HG03064 (cell line): ENCODE measurements at regions not wholly inside any gene's neighbourhood (a gene's known extent, or its start where the extent isn't known, plus 50 kb on each side); places are given as distances from the start of the nearest gene placed in this dataset.

Source experiments
- ATAC-seq: cut with Tn5 transposase; IDR thresholded peaks from one replicate; pipeline ENCODE4 v1.9.1; 2021; ENCODE audit warnings: low read depth; ENCODE audit not compliant: unreplicated experiment

DNA sequence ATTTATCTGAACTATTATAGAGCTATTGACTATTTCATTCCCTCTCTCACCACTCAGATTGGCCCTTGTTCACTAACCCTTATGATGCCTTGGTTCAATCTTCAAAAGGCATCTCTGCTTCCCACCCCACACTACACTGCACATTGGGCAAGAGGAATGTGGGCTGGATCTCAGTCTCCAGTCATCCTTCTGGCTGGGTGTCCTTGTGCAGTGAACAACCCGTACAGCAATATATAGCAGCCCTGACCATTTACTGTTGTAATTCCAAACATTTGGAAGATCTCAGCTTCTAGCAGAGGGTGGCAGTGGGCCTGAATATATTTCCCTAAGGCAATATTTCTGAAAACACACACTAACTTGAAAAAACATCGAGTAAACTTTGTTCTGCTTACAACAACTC lies 199.2 kb upstream of the GDNF start:
- ATAC-seq, result no peak

DNA sequence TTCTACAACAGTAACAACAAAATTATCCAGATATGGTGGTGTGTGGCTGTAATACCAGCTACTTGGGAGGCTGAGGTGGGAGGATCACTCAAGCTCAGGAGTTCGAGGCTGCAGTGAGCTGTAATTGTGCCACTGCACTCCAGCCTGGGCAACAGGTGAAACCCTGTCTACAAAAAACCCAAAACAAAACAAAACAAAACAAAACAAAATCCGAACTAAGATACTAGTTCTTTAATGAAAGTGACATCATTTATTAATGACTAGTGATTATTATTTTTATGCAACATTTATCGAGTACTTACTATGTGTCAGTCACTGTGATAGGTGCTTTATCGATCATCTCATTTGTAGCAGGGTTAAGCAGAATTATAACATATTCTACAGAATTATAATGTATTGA lies 196.9 kb upstream of the GDNF start:
- no peak for ATAC-seq

DNA sequence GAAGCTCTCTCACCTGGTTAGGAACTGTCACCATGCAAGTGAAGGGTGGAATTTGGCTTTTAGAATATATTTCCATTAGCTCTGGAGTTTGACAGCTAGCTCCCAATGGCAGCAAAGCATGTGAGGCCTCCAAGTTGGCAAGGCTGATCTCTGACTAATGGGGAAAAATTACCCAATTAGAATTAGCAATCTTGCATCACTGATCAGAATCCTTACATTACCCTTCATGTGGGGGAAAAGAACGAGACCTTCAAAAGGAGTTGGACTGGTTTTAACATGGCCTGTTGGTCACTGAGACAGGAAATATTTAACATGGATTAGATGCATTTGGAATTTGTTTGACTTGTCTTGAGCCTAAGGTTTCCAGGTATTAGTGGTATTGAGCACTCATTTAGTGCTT lies 192.3 kb upstream of the GDNF start:
- ATAC-seq, result no peak

DNA sequence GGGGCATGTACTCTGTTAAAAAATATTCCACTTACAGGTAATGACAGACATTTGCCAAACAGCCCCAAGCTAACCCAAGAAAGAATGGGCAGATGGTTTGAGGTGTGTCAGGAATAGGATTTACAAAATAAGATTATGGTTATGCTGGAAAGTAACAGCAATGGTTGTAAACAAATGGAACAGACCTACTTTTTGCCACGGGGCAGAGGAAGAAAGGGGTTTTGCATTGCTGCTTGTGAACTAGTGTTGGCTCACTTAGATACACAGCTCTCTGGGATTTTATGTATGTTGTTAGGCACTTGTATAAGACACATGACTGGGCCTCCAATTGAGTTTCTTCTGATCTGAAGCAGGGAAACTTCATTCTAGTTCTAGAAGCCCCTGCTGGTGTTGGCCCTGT lies 191.5 kb upstream of the GDNF start:
- ATAC-seq, result no peak

DNA sequence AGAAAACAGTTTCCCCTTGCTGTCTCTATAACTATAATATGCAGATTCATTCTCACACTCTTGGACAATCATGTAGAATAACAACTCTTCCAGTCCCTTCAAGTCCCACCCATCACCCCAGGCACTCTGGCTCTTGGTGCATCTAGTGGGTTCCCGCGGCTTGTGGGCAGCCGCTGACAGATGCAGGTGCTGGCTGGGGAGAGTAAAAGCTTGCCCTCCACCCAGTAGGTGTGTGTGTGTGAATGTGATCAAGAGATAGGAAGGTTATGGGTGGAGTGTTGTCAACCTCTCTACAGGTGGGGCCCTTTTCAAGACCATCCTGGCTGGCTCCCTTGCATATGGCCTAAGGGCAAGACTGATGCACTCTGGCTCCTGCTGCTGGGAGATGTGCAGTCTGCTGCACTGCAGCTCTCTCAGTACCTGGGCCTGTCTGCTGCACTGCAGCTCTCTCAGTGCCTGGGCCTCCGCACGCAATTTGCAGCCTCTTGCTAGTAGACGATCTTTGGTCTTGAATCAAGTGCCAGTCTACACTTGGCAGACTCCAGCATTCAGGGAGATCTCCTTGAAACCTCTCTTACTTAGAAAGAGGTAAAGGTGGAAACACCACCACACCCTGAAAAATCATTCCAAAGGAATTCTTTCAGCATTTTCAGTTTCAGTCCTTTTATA lies 189.7 kb upstream of the GDNF start:
- no peak for ATAC-seq

DNA sequence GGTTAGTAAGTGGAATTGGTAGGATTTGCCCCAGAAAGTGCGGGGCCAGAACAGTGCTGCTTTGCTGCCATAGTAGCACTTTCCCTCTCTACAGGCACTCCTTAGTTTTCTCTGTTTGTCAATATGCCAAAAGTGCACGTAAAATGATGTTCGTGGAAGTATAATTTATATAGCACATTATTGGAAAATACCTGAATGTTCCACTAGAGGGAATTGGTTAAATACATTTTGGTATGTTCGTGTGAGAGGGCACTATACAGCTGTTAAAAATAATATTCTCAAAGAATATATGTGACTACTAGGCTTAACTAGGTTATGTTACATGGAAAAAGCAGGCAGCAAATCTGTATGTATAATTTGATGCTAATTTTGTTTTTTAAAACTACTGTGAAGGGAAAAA lies 184.0 kb upstream of the GDNF start:
- ATAC-seq, result no peak

DNA sequence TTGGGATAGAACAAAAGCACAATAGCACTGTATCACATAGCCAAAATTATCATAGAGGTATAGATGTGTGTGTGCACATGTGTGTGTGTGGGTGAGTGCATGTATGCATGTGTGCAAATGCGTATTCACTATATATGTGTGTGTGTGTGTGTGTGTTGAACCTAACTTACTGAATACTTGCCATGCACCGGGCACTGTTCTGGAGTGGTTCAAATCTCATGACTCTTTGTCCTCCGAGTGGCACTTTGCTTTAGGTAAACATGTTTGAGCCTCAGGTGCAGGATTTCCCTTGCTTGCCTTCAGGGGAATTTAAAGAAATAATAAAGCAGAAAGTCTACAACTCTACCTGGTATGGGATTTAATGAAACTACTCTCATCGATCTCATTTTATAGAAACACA lies 183.5 kb upstream of the GDNF start:
- no peak for ATAC-seq

DNA sequence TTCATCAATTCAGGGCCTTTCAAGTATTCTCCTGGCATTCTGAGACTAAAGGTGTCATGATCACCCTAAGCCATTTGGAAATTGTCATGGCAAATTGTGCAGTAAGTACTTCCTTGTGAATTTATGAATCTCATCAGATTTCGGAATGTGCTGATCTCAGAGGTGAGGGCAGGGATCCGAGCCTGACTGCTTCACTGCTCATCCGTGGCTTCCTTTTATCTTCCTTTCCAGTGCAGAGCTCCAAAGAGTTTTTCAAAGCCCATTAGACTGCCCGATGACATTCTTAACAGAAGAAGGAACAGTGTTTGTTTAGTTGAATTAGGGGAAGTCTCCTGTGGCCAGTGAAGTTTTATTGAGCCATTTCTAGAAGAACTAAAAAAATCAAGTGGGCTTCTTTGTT lies 182.8 kb upstream of the GDNF start:
- ATAC-seq, result no peak

DNA sequence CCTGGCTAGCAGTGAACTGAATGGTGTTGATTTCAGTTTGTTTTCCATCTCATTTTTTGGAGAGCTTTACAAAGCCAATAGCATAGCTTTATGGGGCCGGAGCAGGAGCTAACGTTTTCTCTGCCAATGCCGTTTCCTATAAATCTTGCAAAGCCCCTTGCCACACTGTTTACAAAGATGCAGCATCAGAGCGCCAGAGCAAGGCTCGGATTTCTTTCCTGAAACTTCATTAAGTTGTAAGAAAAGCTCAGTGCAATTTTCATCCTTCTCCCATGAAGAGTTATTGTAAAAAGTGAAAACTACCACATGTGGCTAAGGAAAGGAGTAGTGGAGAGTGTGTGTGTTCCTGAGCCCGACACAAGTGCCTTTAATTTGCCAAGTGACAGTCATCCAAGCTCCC lies 178.2 kb upstream of the GDNF start:
- ATAC-seq, result no peak

DNA sequence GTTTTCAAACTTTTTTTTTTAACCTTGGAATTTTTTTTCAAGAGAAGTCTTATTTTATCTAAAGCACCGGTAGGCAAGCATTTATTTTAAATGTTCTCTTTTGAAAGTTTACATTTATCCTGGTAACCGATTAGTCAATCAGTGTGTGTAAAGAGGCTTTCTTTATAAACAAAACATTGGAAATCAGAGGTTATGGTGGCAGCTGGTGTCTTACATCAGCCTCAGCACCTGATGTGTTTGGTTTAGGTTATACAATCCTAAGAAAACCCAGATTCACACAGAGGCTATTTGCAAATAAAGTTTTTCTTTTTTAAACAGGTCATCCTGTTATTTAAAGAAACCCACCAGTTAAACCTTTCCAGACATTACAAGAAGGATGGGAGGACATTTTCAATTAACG lies 173.3 kb upstream of the GDNF start:
- ATAC-seq, result no peak

DNA sequence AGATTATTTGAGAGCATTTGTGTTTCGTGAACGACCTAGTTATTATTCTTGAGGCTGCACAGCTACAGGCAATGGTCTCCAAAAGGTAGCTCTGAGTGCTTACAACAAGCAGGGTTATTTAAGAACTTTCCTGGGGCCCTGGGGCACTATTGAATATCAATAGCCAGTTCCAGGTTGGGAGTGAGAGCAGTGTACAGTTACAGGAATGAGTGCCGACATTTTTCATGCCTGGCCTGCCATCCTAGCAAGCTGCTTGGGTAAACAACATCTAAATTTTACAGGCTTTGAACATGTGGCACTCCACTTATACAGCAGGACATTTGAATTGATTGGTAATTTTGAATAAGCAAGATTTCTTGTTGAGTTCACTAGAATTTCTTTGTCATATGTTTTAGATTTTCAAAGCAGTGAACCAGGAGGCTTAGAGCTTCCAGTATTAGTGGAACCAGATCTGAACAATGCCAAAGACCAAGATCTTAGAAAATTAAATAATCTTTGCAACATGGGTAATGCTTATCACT lies 171.9 kb upstream of the GDNF start:
- no peak for ATAC-seq

DNA sequence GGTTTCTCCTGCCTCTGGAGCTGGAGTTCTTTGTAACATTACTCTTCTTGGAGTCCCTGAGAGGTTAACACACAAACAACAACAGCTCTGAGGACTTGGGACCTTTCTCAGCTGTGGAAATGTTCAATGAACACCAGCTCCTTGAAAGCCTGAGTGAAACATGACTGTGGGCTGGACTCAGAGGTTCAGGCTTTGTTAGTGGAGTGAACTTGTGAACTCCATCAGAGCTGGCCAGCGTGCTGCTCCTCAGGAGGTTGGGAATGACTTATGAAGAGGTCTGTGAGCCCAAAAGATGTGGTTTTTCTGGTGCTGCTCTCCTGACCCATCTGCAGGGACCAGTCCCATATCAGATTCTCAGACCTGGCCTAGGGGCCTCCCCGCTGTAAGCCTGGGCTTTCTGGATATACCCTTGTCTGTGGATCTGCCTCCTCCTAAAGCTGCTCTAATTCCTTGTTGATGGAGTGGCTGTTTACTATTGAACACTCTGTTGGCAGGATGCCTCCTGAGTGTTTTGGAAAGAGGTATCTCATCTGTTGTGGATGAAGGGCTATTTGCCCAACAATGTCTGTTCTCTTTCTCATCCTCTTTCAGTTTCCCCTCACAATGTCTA lies 170.0 kb upstream of the GDNF start:
- no peak for ATAC-seq

DNA sequence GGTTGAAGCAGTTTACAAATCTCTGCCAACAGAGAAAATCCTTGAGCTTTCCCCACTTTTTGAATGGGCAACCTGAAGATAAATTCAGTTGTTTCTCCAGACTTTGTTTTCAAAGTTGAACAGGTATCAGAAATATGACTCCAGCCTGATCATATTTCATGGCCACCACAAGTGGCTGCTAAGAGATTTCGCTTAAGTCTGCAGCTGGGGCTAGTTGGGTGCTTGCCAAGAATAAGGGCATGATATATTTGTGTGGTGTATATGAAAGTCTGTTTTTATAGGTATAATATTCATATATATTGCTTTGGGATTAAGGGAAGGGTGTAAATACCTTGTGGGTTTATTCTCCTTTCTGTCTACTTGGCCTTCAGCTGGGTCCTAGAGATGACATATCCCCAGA lies 168.4 kb upstream of the GDNF start:
- ATAC-seq, result no peak

DNA sequence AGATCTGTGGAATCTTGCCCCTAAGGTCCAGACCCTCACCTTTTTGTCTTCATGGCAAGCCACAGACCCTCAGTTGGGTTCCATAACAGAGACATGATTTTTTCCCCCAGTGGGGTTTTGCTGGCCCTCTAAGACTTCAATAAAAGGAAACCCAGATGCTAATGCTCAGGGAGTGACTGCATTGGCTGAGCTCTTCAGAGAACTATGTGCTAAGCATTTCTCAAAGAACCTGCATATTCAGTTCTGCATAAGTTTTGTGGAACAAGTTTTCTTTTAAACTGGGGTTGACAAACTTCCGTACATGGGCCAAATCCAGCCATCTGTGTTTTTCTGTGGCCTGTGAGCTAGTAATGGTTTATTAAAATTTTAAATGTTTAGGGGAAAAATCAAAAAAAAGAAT lies 159.8 kb upstream of the GDNF start:
- ATAC-seq, result no peak

DNA sequence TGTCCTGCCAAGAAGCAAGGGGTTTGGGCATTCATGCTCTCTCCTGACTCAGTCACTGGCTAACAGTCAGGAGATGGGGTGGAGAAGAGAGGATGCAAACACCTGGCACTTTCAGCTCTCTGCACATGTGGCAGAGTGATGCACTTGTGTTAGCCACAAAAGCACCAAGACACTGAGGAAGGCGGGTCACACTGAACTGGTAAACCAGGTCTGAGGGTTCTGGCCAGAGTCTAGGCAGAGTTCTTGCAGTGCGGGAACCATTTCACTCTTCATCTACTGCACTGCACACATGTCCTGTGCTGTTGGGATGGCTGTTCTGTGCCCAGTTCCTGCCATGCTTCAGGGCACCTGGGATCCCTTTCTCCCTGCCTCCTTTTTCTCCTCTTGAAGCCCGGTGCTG lies 157.1 kb upstream of the GDNF start:
- no peak for ATAC-seq

DNA sequence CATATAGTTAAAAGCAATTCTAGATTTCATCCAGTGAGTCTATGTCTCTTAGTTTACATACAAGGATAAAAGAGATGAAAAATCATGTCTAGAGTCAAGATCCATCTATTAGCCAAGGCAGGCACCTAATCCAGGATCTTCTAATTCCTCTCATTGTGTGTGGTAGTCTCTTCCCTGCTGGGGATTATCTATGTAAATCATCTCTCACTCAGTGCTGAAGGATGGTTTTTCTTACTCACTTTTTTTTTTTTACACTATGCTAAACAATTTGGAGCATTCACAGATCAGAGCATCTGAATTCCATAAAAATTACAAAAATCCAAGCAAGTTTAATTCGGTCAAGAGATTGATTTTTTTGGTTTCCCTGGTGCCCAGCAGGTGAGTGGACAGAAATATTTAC lies 154.9 kb upstream of the GDNF start:
- ATAC-seq, result no peak

DNA sequence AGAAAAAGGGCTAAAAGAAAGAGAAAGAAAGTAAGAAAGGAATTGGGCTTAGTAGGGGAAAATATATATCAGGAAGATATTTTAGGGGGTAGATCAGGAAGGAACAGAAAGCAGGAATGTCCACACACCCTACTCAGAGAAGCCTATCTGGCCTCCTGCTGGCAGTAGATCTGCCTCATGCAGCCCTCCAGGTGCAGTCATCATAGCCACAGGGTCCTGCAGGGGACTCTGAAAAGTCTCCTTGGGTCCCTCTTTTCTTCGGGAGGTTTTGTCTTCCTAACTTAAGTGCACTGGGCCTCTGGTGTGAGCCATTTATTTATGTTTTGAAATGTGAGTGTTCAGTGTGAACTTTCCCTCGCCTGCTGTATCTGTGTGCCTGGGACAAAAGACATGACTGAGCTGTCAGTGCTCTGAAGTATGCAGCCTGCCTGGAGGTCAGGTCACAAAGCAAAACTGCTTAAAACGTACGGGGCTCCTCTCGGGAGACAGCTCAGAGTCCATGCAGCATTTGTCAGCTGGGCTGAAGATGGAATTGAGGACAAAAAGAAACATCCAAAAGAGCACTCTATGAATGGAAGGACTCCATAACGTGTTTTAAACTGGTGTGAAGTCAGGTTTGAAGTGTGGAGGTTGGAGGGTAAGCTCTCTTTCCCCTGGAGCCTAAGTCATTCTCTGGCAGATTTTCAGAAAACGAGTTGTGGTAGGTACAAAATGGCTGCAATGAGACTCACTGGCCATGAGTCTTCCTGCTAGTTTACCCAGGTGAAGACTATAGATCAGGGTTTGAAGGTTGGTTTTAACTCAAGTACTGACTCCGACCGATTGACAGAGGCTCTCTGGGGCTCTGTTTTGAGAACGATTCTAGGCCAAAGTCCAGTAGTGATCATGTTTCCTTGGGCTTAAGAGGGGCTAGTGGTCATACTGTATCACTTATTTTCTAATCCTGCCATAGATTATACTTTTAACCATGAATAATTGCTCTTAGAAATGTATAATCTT lies 151.8 kb upstream of the GDNF start:
- ATAC-seq, result no peak

DNA sequence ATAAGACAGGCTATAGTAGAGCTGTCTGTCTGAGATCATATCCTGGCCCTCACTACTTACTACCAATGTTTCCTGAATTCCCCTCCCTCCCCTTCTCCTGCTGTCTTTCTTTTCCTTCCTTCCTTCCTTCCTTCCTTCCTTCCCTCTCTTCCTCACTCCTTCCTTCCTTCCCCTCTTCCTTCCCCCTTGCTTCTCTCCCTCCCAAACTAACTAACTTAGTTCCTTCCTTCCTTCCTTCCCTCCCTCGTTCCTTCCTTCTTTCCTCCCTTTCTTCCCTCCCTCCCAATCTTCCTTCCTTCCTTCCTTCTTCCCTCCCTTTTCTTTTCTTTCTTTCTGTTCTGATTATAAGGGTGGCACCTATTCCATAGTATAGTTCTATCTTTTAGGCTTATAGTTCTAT lies 150.0 kb upstream of the GDNF start:
- ATAC-seq, result no peak

DNA sequence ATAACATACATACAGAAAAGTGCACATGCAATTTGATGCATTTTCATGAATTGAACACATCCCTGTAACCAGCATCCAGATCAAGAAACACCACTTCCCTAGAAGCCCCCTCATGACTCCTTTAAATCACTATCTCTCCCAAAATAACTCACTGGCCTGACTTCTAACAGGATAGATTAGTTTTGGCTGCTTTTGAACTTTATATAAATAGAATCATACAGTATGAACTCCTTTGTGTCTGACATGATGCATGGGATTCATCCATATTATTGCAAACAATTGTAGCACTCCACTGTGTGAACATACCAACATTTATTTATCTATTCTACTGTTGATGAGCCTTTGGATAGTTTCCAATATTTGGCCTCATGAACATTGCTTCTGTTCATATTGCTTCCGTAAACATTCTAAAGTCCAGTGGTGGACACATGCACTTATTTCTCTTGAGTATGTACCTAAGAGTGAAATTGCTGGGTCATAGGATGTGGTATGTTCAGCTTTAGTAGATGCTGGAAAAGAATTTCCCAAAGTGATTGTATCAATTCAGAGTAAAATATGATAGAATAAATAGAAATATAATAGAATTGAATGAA lies 148.7 kb upstream of the GDNF start:
- ATAC-seq, result no peak

DNA sequence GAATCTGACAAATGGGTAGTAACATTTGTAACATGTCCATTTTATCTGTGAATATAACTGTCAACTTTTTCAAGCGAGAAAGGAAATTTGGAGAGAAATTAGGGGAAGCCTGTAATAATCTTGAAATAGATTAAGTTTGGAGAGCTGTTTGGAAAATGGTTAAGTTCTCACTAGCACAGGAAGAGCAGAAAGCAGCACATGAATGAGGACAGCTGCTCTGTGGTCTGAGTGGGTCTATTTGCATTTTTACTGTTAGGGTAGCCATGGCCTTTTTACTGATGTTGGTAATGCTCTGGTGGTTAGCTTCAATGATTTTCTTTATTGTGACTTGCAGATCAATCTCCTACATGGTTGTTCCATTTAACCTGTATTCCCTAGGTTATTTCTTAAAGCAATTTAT lies 144.5 kb upstream of the GDNF start:
- no peak for ATAC-seq

DNA sequence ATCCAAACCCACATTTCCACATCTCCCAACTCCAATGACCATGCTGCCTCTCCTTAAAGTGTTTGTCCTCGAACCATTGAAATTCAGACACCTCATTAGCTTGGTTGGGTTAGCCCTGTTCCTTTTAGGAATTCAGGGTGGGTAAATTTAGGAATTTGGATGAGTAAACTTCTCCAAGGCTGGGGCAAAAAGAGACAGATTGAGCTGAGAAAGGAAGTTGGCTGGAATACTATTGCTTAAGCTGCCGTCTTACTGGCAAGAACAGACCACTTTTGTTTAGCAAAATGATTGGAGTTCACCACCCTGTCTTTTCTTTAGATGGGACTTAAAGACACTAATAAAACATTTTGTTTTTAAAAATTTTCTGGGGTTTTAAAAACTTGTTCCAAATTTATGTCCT lies 143.6 kb upstream of the GDNF start:
- no peak for ATAC-seq
